WERI-Rb-1 (cell line): ENCODE measurements at regions not wholly inside any gene's neighbourhood (a gene's known extent, or its start where the extent isn't known, plus 50 kb on each side); places are given as distances from the start of the nearest gene placed in this dataset.

ENCODE experiments used
- DNase-seq: peaks from one replicate; pipeline ENCODE4 v3.0.0-alpha.2; 2020
- H3K27ac ChIP-seq: fragments of 250-450 bp; sonication (Bioruptor Pico); 2 replicates; pipeline ENCODE4 v1.5.1; 2020; ENCODE audit warnings: mild to moderate bottlenecking, moderate library complexity
- H3K27me3 ChIP-seq: fragments of 250-450 bp; sonication (Bioruptor Pico); 2 replicates; pipeline ENCODE4 v1.5.1; 2021; ENCODE audit warnings: mild to moderate bottlenecking, low read depth, moderate library complexity; ENCODE audit not compliant: insufficient read depth, severe bottlenecking
- H3K36me3 ChIP-seq: fragments of 250-450 bp; sonication (Bioruptor Pico); 2 replicates; pipeline ENCODE4 v1.5.1; 2020; ENCODE audit warnings: mild to moderate bottlenecking, moderate library complexity
- H3K4me3 ChIP-seq: 2 replicates; pipeline ENCODE4 v1.5.1; 2011; ENCODE audit warnings: low read depth, mild to moderate bottlenecking, control low read depth, low read length
- H3K9me3 ChIP-seq: fragments of 250-450 bp; sonication (Bioruptor Pico); 2 replicates; pipeline ENCODE4 v1.5.1; 2021; ENCODE audit warnings: mild to moderate bottlenecking, moderate library complexity; ENCODE audit not compliant: severe bottlenecking
- TF ChIP-seq, protein P1 (sequence below): IDR thresholded peaks from 2 replicates; pipeline ENCODE4 v1.5.1; 2011; ENCODE audit warnings: low read depth, mild to moderate bottlenecking, control low read depth, inconsistent platforms, low read length

DNA sequence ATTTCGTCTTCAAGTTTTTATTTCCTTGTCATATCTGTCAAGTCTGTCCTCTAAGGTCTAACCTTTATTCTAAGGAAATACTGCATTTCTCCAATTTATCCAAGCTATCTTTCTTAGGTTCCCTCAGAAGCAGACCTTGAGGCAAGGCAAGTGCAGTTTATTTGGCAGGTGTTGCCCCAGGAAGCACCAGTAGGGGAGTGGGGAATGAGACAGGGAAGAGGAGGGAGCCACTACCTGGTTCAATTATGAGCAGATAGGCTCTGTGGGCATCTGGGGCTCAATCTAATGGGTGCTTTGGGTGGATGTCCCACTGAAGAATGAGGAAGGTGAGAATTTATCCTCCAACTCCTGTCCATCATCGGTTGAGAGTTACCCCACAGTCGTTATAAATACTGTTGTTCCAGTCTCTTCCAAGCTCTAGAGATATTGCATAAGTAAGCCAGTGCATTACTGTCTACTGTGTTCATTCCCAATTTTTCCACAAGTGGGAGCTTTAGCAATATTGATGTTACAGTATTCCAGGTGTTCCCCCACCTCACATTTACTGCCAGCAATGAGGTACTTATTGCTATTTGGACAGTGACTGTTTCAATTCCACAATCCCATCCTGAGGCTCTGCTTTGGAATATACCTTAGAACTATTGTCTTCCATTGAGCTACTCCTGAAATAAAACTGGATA lies 154.9 kb upstream of the CEP126 start:
- DNase-seq: no peak
- Histone ChIP-seq H3K4me3 (no peak overlapping the region), H3K36me3 (no peaks in the 10 kb centered on the region), H3K9me3 (no peaks in the 10 kb centered on the region), H3K27ac (no peak overlapping the region), H3K27me3 (no peaks in the 10 kb centered on the region)
- TF ChIP-seq, protein P1, sequence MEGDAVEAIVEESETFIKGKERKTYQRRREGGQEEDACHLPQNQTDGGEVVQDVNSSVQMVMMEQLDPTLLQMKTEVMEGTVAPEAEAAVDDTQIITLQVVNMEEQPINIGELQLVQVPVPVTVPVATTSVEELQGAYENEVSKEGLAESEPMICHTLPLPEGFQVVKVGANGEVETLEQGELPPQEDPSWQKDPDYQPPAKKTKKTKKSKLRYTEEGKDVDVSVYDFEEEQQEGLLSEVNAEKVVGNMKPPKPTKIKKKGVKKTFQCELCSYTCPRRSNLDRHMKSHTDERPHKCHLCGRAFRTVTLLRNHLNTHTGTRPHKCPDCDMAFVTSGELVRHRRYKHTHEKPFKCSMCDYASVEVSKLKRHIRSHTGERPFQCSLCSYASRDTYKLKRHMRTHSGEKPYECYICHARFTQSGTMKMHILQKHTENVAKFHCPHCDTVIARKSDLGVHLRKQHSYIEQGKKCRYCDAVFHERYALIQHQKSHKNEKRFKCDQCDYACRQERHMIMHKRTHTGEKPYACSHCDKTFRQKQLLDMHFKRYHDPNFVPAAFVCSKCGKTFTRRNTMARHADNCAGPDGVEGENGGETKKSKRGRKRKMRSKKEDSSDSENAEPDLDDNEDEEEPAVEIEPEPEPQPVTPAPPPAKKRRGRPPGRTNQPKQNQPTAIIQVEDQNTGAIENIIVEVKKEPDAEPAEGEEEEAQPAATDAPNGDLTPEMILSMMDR: 0 out of 2 replicates have a peak, but pooled peaks have one; percentile 13

GRCh38 chr11:101757741-101758140 lies 157.1 kb upstream of the CEP126 start:
- Histone ChIP-seq H3K9me3 (no peaks in the 10 kb centered on the region), H3K4me3 (no peak overlapping the region), H3K36me3 (no peaks in the 10 kb centered on the region), H3K27me3 (no peaks in the 10 kb centered on the region), H3K27ac (no peak overlapping the region)
- TF ChIP-seq, protein P1: no peak
- DNase-seq: no peak

DNA sequence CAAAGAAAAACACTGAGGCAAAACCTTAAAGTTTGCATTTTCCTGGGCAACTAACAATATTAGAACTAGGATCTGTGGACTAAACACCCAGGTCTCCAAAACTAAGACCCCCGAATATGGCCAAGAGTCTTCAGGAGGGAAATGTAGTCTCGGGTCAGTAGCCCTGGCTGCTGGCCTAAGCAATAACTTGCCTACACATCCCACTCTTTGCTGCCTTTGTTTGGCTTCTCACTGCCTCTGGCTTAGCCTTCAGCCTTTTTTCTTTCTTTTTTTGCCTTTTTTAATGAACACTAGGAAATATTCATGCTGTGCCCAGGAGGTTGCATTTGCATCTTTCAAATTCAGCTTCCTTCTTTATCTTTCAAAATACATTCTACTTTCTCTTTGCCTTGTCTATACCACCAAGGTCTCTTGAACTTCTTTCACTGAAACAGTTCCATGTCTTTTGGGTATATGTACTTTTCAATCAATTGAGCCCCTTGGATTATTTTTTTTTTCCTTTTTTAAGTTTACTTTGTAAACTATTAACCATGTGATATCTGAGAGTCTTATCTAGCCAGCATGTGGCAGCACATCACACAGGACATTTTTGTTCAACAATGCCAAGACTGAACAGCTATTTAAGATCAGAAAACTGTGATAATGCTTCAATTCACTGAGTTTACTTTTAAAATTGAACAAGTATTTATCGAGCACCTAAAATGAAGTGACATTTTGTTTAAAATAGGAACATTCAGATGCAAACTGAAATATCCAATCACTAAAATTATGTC lies 165.0 kb upstream of the TRPC6 start:
- H3K36me3 ChIP-seq: no peaks in the 10 kb centered on the region
- no peaks in the 10 kb centered on the region for H3K27me3 ChIP-seq
- no peak overlapping the region for H3K27ac ChIP-seq
- no peak for DNase-seq
- TF ChIP-seq, protein P1: no peak
- H3K9me3 ChIP-seq: no peaks in the 10 kb centered on the region
- H3K4me3 ChIP-seq: no peak overlapping the region

GRCh38 chr11:101745756-101746155 lies 161.9 kb upstream of the TRPC6 start:
- no peak overlapping the region for H3K4me3 ChIP-seq
- H3K27me3 ChIP-seq: no peaks in the 10 kb centered on the region
- no peak for DNase-seq
- no peak overlapping the region for H3K27ac ChIP-seq
- no peaks in the 10 kb centered on the region for H3K36me3 ChIP-seq
- H3K9me3 ChIP-seq: no peaks in the 10 kb centered on the region
- TF ChIP-seq, protein P1: no peak

- DNase-seq: no peak
- H3K4me3 ChIP-seq: no peak overlapping the region
- H3K27me3 ChIP-seq: no peaks in the 10 kb centered on the region
- H3K27ac ChIP-seq: no peak overlapping the region
- no peaks in the 10 kb centered on the region for H3K9me3 ChIP-seq
- TF ChIP-seq, protein P1: no peak
- no peaks in the 10 kb centered on the region for H3K36me3 ChIP-seq
Measured at GRCh38 chr11:101743828-101744227, 160.0 kb upstream of the TRPC6 start.
